SHP77 treated with DMSO at 0.1 percent for 48 hours (cell line): ENCODE measurements at regions not wholly inside any gene's neighbourhood (a gene's known extent, or its start where the extent isn't known, plus 50 kb on each side); places are given as distances from the start of the nearest gene placed in this dataset.

ENCODE experiments used
- DNase-seq: peaks from one replicate; lab custom pipeline; 2025; lab: John Stamatoyannopoulos, UW

DNA sequence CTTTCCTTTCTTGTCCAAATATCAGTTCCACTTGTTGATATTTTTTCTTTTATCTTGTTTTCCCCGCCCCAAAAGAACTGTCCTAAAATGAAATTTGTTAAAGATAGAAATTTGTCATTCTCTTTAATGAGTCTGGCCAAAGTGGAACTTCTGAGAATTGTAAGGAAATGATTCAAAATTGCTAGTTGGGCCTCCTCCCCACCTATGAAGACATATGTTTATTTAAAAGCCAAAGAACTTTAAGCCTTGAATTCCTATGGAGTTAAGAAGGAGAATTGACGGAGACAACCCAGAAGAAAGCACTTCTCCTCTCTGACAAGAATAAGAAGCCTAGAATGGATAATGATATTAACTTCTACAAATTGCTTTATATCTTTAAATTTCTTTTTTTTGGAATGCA is 59.1 kb upstream of the ALDH1A1 start:
- DNase-seq, result no peak

- no peak for DNase-seq
These were observed 58.4 kb upstream of the ALDH1A1 start for GRCh38 chr9:73011181-73011750.

- no peak for DNase-seq
These were observed 56.9 kb upstream of the ALDH1A1 start for GRCh38 chr9:73009649-73010288.

DNA sequence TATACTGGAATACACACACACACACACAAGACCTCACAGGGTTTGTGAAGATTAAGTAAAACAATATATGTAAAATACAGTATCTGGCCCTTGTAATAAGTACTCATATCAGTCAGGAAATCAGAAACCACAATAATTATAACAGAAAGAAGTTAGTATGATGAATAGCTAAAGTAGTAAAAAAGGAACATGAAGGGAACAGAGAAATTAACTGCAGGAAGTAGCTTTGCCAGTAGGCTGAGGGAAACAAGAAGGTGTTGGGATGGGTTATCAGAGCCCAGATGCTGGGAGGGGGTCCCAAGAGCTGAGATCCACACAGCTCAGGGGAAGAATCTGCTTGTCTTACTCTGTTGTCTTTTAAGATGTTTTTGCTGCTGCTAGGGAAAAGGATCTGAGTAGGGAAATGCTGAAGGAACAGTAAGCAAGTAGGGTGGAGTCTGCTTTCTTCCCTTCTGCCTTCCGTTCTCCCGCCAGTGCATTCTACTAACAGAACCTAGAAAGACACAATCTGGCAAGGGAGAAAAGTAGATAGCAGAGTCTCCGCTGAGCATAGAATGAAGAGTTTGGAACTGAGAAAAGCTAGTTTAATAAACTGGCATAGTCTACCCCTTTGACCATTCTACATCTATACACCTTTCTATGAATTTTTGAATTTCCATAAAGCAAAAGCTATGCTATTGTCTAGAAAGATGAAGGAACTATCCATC is 55.3 kb upstream of the ALDH1A1 start:
- no peak for DNase-seq

- DNase-seq, result no peak
These were observed 54.1 kb upstream of the ALDH1A1 start for GRCh38 chr9:73006986-73007385.
